Liver (tissue), 7 donors: ENCODE measurements at regions not wholly inside any gene's neighbourhood (a gene's known extent, or its start where the extent isn't known, plus 50 kb on each side); places are given as distances from the start of the nearest gene placed in this dataset.

Experiments
- DNase-seq: peaks from one replicate; pipeline ENCODE4 v3.0.0-alpha.2; 2017; ENCODE audit warnings: low spot score
- H3K27ac ChIP-seq, 2 donors: one replicate each; pipeline ENCODE4 v1.7.0; 2013; ENCODE audit warnings: inconsistent platforms in 2 of 2, low read length in 2 of 2, control low read depth in 1 of 2, low read depth in 1 of 2, mild to moderate bottlenecking in 1 of 2
- H3K27me3 ChIP-seq, 4 donors: one replicate each; pipeline versions ENCODE4 v1.6.1 to v1.7.0; 2013; ENCODE audit warnings: low read length in 3 of 4, inconsistent platforms in 1 of 4, mild to moderate bottlenecking in 1 of 4, moderate library complexity in 1 of 4; ENCODE audit not compliant: control insufficient read depth in 4 of 4, insufficient read depth in 4 of 4
- H3K36me3 ChIP-seq, 4 donors: one replicate each; pipeline versions ENCODE4 v1.6.1 to v1.7.0; 2013; ENCODE audit warnings: low read length in 3 of 4, mild to moderate bottlenecking in 3 of 4, low read depth in 1 of 4, moderate library complexity in 1 of 4; ENCODE audit not compliant: control insufficient read depth in 4 of 4, insufficient read depth in 3 of 4
- H3K4me1 ChIP-seq, 4 donors: one replicate each; pipeline versions ENCODE4 v1.6.1 to v1.7.0; 2013; ENCODE audit warnings: low read length in 3 of 4, mild to moderate bottlenecking in 3 of 4, moderate library complexity in 1 of 4; ENCODE audit not compliant: control insufficient read depth in 4 of 4, insufficient read depth in 4 of 4
- H3K4me3 ChIP-seq, 3 donors: one replicate each; pipeline versions ENCODE4 v1.6.1 to v1.7.0; 2013; ENCODE audit warnings: low read length in 3 of 3, control low read depth in 1 of 3, low read depth in 1 of 3, mild to moderate bottlenecking in 1 of 3
- H3K9ac ChIP-seq, 2 donors: one replicate each; pipeline ENCODE4 v1.7.0; 2013; ENCODE audit warnings: low read length in 2 of 2, mild to moderate bottlenecking in 2 of 2, moderate library complexity in 2 of 2, control low read depth in 1 of 2, low read depth in 1 of 2
- H3K9me3 ChIP-seq, 4 donors: one replicate each; pipeline versions ENCODE4 v1.6.1 to v1.7.0; 2013; ENCODE audit warnings: low read length in 3 of 4; ENCODE audit not compliant: control insufficient read depth in 4 of 4
- ATF3 ChIP-seq: IDR thresholded peaks from 2 replicates; pipeline ENCODE4 v1.6.1; 2016; ENCODE audit warnings: antibody characterized with exemption
- EGR1 ChIP-seq, 2 donors: IDR thresholded peaks; 2 replicates each; pipeline ENCODE4 v1.6.1; 2016 to 2018; ENCODE audit warnings: antibody characterized with exemption in 2 of 2, low read depth in 2 of 2
- FOXA1 ChIP-seq: IDR thresholded peaks from 2 replicates; pipeline ENCODE4 v1.6.1; 2016; ENCODE audit warnings: antibody characterized with exemption
- FOXA2 ChIP-seq: IDR thresholded peaks from 2 replicates; pipeline ENCODE4 v1.6.1; 2016; ENCODE audit warnings: antibody characterized with exemption
- GABPA ChIP-seq, 2 donors: IDR thresholded peaks in 1 of 2; conservative IDR thresholded peaks in 1 of 2; 2 replicates each; pipeline ENCODE4 v1.6.1; 2016; ENCODE audit warnings: antibody characterized with exemption in 2 of 2, mild to moderate bottlenecking in 1 of 2, moderate library complexity in 1 of 2
- HNF4A ChIP-seq, 2 donors: conservative IDR thresholded peaks; 2 replicates each; pipeline ENCODE4 v1.6.1; 2016; ENCODE audit warnings: antibody characterized with exemption in 2 of 2, mild to moderate bottlenecking in 2 of 2
- HNF4G ChIP-seq: IDR thresholded peaks from 2 replicates; pipeline ENCODE4 v1.6.1; 2016; ENCODE audit warnings: antibody characterized with exemption
- JUND ChIP-seq, 2 donors: IDR thresholded peaks; 2 replicates each; pipeline ENCODE4 v1.6.1; 2016; ENCODE audit warnings: antibody characterized with exemption in 2 of 2
- MAX ChIP-seq: IDR thresholded peaks from 2 replicates; pipeline ENCODE4 v1.6.1; 2016; ENCODE audit warnings: antibody characterized with exemption
- NR2F2 ChIP-seq: IDR thresholded peaks from 2 replicates; pipeline ENCODE4 v1.6.1; 2016; ENCODE audit warnings: antibody characterized with exemption
- RAD21 ChIP-seq, 2 donors: IDR thresholded peaks; 2 replicates each; pipeline ENCODE4 v1.6.1; 2016; ENCODE audit warnings: antibody characterized with exemption in 2 of 2, mild to moderate bottlenecking in 2 of 2
- REST ChIP-seq: IDR thresholded peaks from 2 replicates; pipeline ENCODE4 v1.6.1; 2016; ENCODE audit warnings: antibody characterized with exemption, mild to moderate bottlenecking
- RXRA ChIP-seq, 2 donors: IDR thresholded peaks; 2 replicates each; pipeline ENCODE4 v1.6.1; 2017 to 2018; ENCODE audit warnings: antibody characterized with exemption in 2 of 2, mild to moderate bottlenecking in 1 of 2
- SP1 ChIP-seq: IDR thresholded peaks from 2 replicates; pipeline ENCODE4 v1.6.1; 2018; ENCODE audit warnings: antibody characterized with exemption, mild to moderate bottlenecking
- TAF1 ChIP-seq: conservative IDR thresholded peaks from 2 replicates; pipeline ENCODE4 v1.6.1; 2016; ENCODE audit warnings: antibody characterized with exemption, mild to moderate bottlenecking
- YY1 ChIP-seq: IDR thresholded peaks from 2 replicates; pipeline ENCODE4 v1.6.1; 2016; ENCODE audit warnings: antibody characterized with exemption, mild to moderate bottlenecking
- ZBTB33 ChIP-seq: IDR thresholded peaks from 2 replicates; pipeline ENCODE4 v1.6.1; 2016; ENCODE audit warnings: antibody characterized with exemption
- WGBS: extraction: QIAGEN DNeasy Blood & Tissue Kit; methylation state at CpG from one replicate; pipeline ENCODE4 v1.1.7; 2013; 5-methylcytosine and 5-hydroxymethylcytosine counted together
- donor health status: healthy.
- donor health status: healthy.
- donor health status: healthy.
- donor health status: healthy.

GRCh38 chr13:104833221-104833620 is 1702.2 kb downstream of the EFNB2 start:
- no peak overlapping the region for H3K9ac ChIP-seq
- no peak overlapping the region for H3K27ac ChIP-seq
- TF ChIP-seq HNF4G, result no peak
- TF ChIP-seq JUND (IDR thresholded peaks at IDR 0.05), result no peak
- no peak for TF ChIP-seq ATF3
- TF ChIP-seq MAX, result no peak
- TF ChIP-seq FOXA1, result no peak
- no peak for TF ChIP-seq FOXA2
- TF ChIP-seq HNF4A (conservative IDR thresholded peaks at IDR 0.05), result no peak
- no peak for TF ChIP-seq REST
- TF ChIP-seq RXRA (IDR thresholded peaks at IDR 0.05), result no peak
- TF ChIP-seq YY1, result no peak
- no peak for TF ChIP-seq GABPA (IDR thresholded peaks at IDR 0.05 in 1 of 2, conservative IDR thresholded peaks at IDR 0.05 in 1 of 2)
- TF ChIP-seq RAD21 (IDR thresholded peaks at IDR 0.05), result no peak
- TF ChIP-seq TAF1, result no peak
- no peak for TF ChIP-seq NR2F2
- no peak for TF ChIP-seq ZBTB33
- no peak for TF ChIP-seq EGR1 (IDR thresholded peaks at IDR 0.05; ENCODE audit: low read depth in 2 of 2)
- TF ChIP-seq SP1, result no peak
- H3K27me3 ChIP-seq, result no peaks in the 10 kb centered on the region
- 53% methylated on average over 1 of the region's 1 CpG for WGBS
- no peaks in the 10 kb centered on the region for H3K9me3 ChIP-seq
- H3K36me3 ChIP-seq, result no peaks in the 10 kb centered on the region
- H3K4me1 ChIP-seq, result no peaks in the 10 kb centered on the region
- DNase-seq, result no peak
- H3K4me3 ChIP-seq, result no peak overlapping the region

- 66% methylated on average over 4 of the region's 4 CpGs for whole genome bisulfite sequencing
- no peaks in the 10 kb centered on the region for H3K27me3 ChIP-seq
- TF ChIP-seq FOXA1, result no peak
- no peak for TF ChIP-seq HNF4G
- no peak for TF ChIP-seq ZBTB33
- TF ChIP-seq GABPA (IDR thresholded peaks at IDR 0.05 in 1 of 2, conservative IDR thresholded peaks at IDR 0.05 in 1 of 2), result no peak
- H3K36me3 ChIP-seq, result no peaks in the 10 kb centered on the region
- H3K4me1 ChIP-seq, result no peaks in the 10 kb centered on the region
- H3K27ac ChIP-seq, result no peak overlapping the region
- H3K9ac ChIP-seq, result no peak overlapping the region
- no peak overlapping the region for H3K4me3 ChIP-seq
- no peak for DNase-seq
- no peaks in the 10 kb centered on the region for H3K9me3 ChIP-seq
Measured at GRCh38 chr13:104832231-104832630, 1703.2 kb downstream of the EFNB2 start.
